ENCODE measurements at regions not wholly inside any gene's neighbourhood (a gene's known extent, or its start where the extent isn't known, plus 50 kb on each side); places are given as distances from the start of the nearest gene placed in this dataset.
"Not testable (repeated sequence)": the region's sequence is repeated elsewhere in the genome, so short reads cannot be mapped to it uniquely, and the experiment has no call there.

DNA sequence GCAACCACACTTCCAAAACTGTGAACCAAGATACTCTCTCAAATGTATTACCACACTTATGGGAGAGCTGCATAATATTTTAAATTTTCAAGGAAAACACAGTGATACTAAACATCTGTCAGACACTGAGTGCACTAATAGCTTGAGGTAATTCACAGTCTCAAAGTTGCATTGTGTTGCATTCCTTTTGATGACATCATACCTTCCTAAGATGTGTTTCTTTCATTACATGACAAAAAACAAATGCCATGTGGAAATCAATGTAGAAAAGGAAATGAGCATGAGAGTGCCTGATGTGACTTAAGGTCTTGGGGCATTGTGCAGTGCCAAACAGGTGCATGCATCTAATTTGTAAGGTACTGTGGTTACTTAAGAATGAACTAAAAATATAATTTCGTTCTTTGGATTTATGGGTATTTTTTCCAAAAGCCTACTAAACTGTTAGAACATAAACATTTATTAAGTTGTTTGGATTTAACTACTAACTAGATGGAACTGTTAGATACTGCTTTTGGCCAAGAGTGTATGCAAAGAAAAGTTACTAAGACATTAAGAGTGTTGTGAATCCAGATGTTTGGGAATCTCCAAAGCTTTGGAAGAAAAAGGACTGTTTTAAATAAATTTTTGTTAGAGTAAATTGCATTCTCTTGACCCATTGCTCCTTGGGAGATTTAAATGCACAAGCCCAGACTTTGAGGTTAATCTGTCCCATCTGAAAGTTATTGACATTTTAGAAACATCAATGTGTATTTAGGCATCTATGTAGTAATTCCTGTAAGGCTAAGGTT lies 496.2 kb upstream of the SEMA3D start:
- WGBS: 47% methylated on average over 1 of the region's 1 CpG
- H3K4me1 ChIP-seq (ENCODE audit: control insufficient read depth in 4 of 4, insufficient read depth in 4 of 4, low read length in 3 of 4): no peaks in the 10 kb centered on the region
- H3K27me3 ChIP-seq (ENCODE audit: control insufficient read depth in 4 of 4, insufficient read depth in 4 of 4, low read length in 3 of 4): no peaks in the 10 kb centered on the region
- H3K9me3 ChIP-seq (ENCODE audit: control insufficient read depth in 4 of 4, low read length in 3 of 4): no peaks in the 10 kb centered on the region
- no peaks in the 10 kb centered on the region for H3K36me3 ChIP-seq (ENCODE audit: control insufficient read depth in 4 of 4, insufficient read depth in 3 of 4, low read depth in 1 of 4, low read length in 3 of 4)
- no peak for TF ChIP-seq FOXA2 (IDR thresholded peaks at IDR 0.05)
- TF ChIP-seq, protein P1, sequence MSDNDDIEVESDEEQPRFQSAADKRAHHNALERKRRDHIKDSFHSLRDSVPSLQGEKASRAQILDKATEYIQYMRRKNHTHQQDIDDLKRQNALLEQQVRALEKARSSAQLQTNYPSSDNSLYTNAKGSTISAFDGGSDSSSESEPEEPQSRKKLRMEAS (IDR thresholded peaks at IDR 0.05): no peak
- TF ChIP-seq NR2F2 (IDR thresholded peaks at IDR 0.05): no peak
- TF ChIP-seq EGR1 (IDR thresholded peaks at IDR 0.05; ENCODE audit: low read depth in 2 of 2): no peak
- TF ChIP-seq, protein P2, sequence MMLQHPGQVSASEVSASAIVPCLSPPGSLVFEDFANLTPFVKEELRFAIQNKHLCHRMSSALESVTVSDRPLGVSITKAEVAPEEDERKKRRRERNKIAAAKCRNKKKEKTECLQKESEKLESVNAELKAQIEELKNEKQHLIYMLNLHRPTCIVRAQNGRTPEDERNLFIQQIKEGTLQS (IDR thresholded peaks at IDR 0.05): no peak
- no peak for TF ChIP-seq SP1 (IDR thresholded peaks at IDR 0.05)
- no peak for TF ChIP-seq FOXA1 (IDR thresholded peaks at IDR 0.05)
- DNase-seq (ENCODE audit: low spot score): no peak
- H3K9ac ChIP-seq (ENCODE audit: low read depth in 1 of 2, low read length in 2 of 2): no peak overlapping the region
- no peak overlapping the region for H3K27ac ChIP-seq (ENCODE audit: low read depth in 1 of 2, low read length in 2 of 2)
- H3K4me3 ChIP-seq (ENCODE audit: low read depth in 1 of 3, low read length in 3 of 3): no peak overlapping the region

DNA sequence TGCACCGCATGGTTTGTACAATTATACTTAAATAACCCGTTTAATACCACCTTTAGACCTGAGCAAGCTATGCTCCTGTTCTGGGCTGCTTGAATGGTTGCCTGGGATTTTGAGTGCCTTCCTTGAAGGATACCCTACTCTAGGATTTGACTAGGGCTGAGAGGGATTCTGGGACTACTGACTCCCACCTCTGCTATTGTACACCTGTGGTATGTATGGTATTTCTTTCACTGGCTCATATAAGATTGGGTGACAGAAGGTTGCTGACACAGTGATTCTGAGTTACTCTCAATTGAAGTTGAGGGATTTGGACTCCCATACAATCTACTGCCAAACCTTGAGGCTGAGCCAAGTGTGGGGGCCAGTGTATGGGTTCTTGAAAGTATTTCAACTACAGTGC lies 494.4 kb upstream of the SEMA3D start:
- WGBS: 63% methylated on average over 2 of the region's 2 CpGs
- H3K4me3 ChIP-seq (ENCODE audit: low read depth in 1 of 3, low read length in 3 of 3): no peak overlapping the region
- no peak overlapping the region for H3K27ac ChIP-seq (ENCODE audit: low read depth in 1 of 2, low read length in 2 of 2)
- no peak for DNase-seq (ENCODE audit: low spot score)
- no peaks in the 10 kb centered on the region for H3K36me3 ChIP-seq (ENCODE audit: control insufficient read depth in 4 of 4, insufficient read depth in 3 of 4, low read depth in 1 of 4, low read length in 3 of 4)
- no peak for TF ChIP-seq HNF4G (IDR thresholded peaks at IDR 0.05)
- TF ChIP-seq GABPA (IDR thresholded peaks at IDR 0.05 in 1 of 2, conservative IDR thresholded peaks at IDR 0.05 in 1 of 2): no peak
- TF ChIP-seq TAF1 (conservative IDR thresholded peaks at IDR 0.05): no peak
- TF ChIP-seq, protein P3, sequence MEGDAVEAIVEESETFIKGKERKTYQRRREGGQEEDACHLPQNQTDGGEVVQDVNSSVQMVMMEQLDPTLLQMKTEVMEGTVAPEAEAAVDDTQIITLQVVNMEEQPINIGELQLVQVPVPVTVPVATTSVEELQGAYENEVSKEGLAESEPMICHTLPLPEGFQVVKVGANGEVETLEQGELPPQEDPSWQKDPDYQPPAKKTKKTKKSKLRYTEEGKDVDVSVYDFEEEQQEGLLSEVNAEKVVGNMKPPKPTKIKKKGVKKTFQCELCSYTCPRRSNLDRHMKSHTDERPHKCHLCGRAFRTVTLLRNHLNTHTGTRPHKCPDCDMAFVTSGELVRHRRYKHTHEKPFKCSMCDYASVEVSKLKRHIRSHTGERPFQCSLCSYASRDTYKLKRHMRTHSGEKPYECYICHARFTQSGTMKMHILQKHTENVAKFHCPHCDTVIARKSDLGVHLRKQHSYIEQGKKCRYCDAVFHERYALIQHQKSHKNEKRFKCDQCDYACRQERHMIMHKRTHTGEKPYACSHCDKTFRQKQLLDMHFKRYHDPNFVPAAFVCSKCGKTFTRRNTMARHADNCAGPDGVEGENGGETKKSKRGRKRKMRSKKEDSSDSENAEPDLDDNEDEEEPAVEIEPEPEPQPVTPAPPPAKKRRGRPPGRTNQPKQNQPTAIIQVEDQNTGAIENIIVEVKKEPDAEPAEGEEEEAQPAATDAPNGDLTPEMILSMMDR (IDR thresholded peaks at IDR 0.05; ENCODE audit: low read depth, low read length, missing input control): no peak
- TF ChIP-seq, protein P4, sequence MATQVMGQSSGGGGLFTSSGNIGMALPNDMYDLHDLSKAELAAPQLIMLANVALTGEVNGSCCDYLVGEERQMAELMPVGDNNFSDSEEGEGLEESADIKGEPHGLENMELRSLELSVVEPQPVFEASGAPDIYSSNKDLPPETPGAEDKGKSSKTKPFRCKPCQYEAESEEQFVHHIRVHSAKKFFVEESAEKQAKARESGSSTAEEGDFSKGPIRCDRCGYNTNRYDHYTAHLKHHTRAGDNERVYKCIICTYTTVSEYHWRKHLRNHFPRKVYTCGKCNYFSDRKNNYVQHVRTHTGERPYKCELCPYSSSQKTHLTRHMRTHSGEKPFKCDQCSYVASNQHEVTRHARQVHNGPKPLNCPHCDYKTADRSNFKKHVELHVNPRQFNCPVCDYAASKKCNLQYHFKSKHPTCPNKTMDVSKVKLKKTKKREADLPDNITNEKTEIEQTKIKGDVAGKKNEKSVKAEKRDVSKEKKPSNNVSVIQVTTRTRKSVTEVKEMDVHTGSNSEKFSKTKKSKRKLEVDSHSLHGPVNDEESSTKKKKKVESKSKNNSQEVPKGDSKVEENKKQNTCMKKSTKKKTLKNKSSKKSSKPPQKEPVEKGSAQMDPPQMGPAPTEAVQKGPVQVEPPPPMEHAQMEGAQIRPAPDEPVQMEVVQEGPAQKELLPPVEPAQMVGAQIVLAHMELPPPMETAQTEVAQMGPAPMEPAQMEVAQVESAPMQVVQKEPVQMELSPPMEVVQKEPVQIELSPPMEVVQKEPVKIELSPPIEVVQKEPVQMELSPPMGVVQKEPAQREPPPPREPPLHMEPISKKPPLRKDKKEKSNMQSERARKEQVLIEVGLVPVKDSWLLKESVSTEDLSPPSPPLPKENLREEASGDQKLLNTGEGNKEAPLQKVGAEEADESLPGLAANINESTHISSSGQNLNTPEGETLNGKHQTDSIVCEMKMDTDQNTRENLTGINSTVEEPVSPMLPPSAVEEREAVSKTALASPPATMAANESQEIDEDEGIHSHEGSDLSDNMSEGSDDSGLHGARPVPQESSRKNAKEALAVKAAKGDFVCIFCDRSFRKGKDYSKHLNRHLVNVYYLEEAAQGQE (IDR thresholded peaks at IDR 0.05): no peak
- TF ChIP-seq FOXA1 (IDR thresholded peaks at IDR 0.05): no peak
- TF ChIP-seq FOXA2 (IDR thresholded peaks at IDR 0.05): no peak
- no peak for TF ChIP-seq SP1 (IDR thresholded peaks at IDR 0.05)
- no peaks in the 10 kb centered on the region for H3K27me3 ChIP-seq (ENCODE audit: control insufficient read depth in 4 of 4, insufficient read depth in 4 of 4, low read length in 3 of 4)
- no peak overlapping the region for H3K9ac ChIP-seq (ENCODE audit: low read depth in 1 of 2, low read length in 2 of 2)
- H3K4me1 ChIP-seq (ENCODE audit: control insufficient read depth in 4 of 4, insufficient read depth in 4 of 4, low read length in 3 of 4): no peaks in the 10 kb centered on the region
- H3K9me3 ChIP-seq (ENCODE audit: control insufficient read depth in 4 of 4, low read length in 3 of 4): no peaks in the 10 kb centered on the region

DNA sequence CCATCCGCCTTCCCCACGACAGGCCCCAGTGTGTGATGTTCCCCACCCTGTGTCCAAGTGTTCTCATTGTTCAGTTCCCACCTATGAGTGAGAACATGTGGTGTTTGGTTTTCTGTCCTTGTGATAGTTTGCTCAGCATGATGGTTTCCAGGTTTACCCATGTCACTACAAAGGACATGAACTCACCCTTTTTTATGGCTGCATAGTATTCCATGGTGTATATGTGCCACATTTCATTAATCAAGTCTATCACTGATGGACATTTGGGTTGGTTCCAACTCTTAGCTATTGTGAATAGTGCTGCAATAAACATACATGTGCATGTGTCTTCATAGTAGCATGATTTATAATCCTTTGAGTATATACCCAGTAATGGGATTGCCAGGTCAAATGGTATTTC lies 488.2 kb upstream of the SEMA3D start:
- not testable (repeated sequence) for H3K27me3 ChIP-seq (ENCODE audit: control insufficient read depth in 4 of 4, insufficient read depth in 4 of 4, low read length in 3 of 4); H3K27ac ChIP-seq (ENCODE audit: low read depth in 1 of 2, low read length in 2 of 2); DNase-seq (ENCODE audit: low spot score); H3K4me1 ChIP-seq (ENCODE audit: control insufficient read depth in 4 of 4, insufficient read depth in 4 of 4, low read length in 3 of 4); H3K36me3 ChIP-seq (ENCODE audit: control insufficient read depth in 4 of 4, insufficient read depth in 3 of 4, low read depth in 1 of 4, low read length in 3 of 4); H3K9me3 ChIP-seq (ENCODE audit: control insufficient read depth in 4 of 4, low read length in 3 of 4); H3K9ac ChIP-seq (ENCODE audit: low read depth in 1 of 2, low read length in 2 of 2); H3K4me3 ChIP-seq (ENCODE audit: low read depth in 1 of 3, low read length in 3 of 3)
- 82% methylated on average over 2 of the region's 2 CpGs for WGBS

Measured in liver (tissue), 8 donors.